Tibial nerve (tissue), 4 donors: ENCODE measurements at regions not wholly inside any gene's neighbourhood (a gene's known extent, or its start where the extent isn't known, plus 50 kb on each side); places are given as distances from the start of the nearest gene placed in this dataset.

Experiments
- EP300 ChIP-seq, 2 donors: sonication (generic); formaldehyde crosslinking; IDR thresholded peaks; one replicate each; pipeline ENCODE4 v1.6.1; 2017; ENCODE audit warnings: antibody characterized with exemption in 2 of 2, mild to moderate bottlenecking in 1 of 2
- POLR2A ChIP-seq, 2 donors: fragments of 450-650 bp; IDR thresholded peaks; one replicate each; pipeline ENCODE4 v1.6.1; 2017; ENCODE audit warnings: antibody characterized with exemption in 2 of 2, mild to moderate bottlenecking in 2 of 2, moderate library complexity in 2 of 2
- TF ChIP-seq, protein P1 (sequence below), 5 experiments: fragments of 200-600 bp in 3 of 5; fragments of 450-650 bp in 2 of 5; sonication (generic) in 3 of 5; IDR thresholded peaks; one replicate each; pipeline ENCODE4 v1.5.1; 2016 to 2019; ENCODE audit warnings: antibody characterized with exemption in 5 of 5, mild to moderate bottlenecking in 3 of 5, moderate library complexity in 2 of 5

DNA sequence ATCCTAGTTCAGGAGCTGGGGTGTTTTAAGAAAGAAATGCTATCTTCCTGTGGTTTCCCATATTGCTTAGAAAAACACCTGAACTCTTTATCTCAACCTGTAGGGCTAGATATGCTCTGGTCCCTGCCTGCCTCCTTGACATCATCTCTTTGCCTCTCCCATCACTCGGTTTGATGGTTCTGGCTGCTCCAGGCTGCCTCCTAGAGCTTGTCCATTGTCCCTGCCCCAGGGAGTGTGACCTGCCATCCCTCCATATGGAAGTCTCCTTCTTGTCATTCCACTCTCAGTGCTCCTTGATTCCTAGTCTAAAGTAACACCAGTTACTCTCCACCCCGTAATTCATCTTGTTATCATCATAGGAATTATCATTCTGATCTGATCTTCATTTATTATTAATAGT lies 369.0 kb upstream of the EEF2KMT start:
- TF ChIP-seq POLR2A (IDR thresholded peaks at IDR 0.05) (no peak), EP300 (IDR thresholded peaks at IDR 0.05) (no peak)
- TF ChIP-seq, protein P1, sequence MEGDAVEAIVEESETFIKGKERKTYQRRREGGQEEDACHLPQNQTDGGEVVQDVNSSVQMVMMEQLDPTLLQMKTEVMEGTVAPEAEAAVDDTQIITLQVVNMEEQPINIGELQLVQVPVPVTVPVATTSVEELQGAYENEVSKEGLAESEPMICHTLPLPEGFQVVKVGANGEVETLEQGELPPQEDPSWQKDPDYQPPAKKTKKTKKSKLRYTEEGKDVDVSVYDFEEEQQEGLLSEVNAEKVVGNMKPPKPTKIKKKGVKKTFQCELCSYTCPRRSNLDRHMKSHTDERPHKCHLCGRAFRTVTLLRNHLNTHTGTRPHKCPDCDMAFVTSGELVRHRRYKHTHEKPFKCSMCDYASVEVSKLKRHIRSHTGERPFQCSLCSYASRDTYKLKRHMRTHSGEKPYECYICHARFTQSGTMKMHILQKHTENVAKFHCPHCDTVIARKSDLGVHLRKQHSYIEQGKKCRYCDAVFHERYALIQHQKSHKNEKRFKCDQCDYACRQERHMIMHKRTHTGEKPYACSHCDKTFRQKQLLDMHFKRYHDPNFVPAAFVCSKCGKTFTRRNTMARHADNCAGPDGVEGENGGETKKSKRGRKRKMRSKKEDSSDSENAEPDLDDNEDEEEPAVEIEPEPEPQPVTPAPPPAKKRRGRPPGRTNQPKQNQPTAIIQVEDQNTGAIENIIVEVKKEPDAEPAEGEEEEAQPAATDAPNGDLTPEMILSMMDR (IDR thresholded peaks at IDR 0.05) = no peak
